NCI-H2029 (cell line): ENCODE measurements at regions not wholly inside any gene's neighbourhood (a gene's known extent, or its start where the extent isn't known, plus 50 kb on each side); places are given as distances from the start of the nearest gene placed in this dataset.
"Not testable (repeated sequence)": the region's sequence is repeated elsewhere in the genome, so short reads cannot be mapped to it uniquely, and the experiment has no call there.

Experiments
- DNase-seq: peaks from one replicate; lab custom pipeline; 2025; lab: John Stamatoyannopoulos, UW

DNA sequence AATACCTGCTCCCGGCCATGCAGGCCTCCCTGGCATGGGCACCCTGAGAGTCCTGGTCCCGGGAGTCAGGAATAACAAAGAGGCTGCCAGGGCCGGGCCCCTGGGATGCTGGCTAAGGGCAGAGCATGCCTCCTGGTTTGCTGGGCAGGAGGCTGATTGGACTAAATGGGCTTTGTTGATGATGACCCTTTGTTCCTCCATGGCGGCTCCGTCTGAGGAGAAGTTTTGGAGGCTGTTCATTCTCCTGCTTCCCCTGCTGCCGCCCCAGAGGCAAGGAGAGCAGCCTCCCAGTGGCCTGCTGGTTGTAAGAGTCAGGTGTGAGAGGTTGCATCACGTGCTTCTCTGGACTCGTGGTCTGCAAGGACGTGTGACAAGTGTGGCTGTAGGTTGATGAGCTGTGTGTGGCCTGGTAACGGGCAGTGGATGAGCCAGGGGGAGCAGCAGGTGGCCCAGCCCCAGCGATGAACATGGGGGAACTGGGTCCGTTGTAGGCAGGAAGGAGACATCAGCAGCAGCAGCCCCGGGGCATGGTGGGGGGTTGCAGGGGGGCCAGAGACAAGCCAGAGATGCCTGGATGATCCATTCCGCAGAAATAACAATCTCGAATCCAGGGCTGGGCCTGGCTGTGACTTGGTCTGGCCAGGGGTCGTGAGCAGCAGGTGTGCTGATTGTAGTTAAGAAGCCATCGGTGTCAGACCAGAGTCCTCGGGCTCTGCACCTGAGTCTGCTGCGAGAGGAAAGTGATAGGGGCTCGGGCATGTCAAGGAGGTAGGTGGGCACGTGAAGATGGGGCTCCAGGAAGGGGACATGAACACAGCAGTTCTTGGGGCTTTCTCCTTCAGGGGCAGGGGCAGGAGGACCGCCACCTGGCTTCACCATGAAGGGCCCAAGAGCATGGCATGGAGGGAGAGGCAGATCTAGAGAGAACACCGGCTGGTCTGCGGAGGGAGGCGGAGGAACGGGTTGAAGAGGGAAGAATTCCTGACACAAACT is 101.4 kb downstream of the TNFRSF13B start:
- no peak for DNase-seq

DNA sequence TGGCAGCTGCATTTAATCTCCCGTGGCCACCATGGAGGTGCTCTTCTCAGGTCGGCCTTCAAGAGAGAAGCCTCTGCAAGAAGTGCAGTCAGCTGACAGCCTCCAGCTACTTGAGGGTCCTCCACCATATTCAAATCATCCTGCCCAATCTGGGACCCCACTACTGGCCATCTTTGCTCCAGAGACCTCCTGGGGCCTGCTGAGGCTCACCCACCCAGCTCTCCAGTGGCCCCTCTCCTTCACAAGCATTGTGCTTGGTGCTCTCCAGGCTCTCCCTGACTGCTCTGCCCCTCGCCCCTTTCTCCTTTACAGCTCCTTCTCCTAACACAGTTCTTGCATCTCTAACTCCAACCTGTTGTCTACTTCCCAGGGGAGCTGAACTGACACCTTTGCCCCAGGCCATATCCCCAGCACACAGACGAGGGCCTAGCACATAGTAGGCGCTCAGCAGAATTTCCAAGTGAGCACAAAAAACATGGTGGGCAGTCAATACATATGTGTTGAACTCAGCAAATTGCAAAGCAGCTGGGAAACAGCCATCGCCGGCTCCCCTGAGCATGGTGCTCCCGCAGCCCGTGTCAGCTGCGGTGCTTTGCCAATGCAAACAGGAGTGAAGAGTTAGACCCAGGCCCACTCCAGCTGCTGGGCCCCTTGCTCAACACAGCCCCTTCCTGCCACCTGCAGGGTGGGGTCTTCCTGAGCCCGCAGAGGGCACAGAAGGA is 102.2 kb downstream of the TNFRSF13B start:
- not testable (repeated sequence) for DNase-seq

DNA sequence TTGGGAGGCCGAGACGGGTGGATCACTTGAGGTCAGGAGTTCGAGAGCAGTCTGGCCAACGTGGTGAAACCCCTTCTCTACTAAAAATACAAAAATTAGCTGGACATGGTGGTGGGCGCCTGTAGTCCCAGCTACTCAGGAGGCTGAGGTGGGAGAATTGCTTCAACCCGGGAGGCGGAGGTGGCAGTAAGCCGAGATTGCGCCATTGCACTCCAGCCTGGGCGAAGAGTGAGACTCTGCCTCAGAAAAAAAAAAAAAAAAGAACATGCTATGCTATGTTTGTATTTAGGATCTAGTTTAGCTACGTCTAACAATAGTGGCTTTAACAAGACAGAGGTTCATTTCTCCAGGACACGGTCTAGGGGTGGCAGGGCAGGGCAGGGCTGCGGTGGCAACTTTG is 103.3 kb downstream of the TNFRSF13B start:
- not testable (repeated sequence) for DNase-seq

DNA sequence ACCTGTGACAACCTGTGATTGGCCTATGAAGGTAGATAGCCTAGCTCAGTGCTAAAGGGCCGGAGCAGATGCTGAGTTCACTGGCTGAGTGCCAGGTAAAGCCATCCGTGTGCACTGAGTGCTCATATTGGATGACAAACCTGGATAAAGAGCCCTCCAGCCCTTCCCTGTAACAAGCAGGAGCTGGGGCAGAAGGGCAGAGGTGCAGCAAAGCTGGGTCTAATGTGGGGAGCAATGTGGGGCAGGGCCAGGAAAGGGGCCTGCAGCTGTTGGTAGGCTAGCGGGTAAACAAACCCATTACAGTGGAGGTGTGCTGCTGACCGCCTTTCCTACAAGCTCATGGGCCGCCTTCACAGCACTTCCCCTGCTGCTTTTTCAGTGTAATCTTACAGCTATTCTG is 104.4 kb downstream of the TNFRSF13B start:
- DNase-seq = peak; percentile 2

DNA sequence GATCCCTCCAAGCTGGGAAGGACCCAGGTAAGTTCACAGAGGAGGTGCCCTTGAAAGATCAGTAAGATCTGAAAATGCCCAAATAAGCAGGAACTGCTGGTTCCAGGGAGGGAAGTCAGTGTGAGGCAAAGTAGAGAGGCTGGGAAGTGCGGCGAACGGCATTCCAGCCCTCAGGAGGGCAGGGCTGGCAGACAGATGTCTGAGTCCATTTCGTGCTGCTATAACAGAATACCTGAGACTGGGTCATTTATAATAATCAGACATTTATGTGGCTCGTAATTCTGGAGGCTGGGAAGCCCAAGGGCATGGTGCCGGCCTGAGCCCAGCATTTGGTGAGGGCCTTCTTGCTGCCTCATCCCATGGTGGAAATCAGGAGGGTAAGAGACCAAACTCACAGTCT is 105.1 kb downstream of the TNFRSF13B start:
- DNase-seq = not testable (repeated sequence)

DNA sequence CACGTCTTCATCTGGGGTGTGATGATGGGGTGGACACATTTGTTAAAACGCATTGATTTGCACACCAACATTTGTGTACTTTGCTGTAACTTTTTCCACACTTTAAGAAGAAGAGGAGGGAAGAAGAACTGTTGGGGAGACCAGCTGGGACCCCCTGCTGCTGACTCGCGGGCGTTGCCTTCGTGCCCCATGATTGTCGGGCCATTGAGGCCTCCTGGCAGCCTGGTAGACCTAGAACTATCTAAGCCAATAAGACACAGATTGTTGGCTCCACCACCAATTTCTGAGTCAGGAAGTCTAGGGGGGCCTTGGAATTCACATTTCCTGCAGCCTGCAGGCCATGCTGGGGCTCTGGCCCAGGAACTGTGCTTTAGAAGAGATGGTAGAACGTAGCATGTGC is 105.5 kb downstream of the TNFRSF13B start:
- DNase-seq = no peak

DNA sequence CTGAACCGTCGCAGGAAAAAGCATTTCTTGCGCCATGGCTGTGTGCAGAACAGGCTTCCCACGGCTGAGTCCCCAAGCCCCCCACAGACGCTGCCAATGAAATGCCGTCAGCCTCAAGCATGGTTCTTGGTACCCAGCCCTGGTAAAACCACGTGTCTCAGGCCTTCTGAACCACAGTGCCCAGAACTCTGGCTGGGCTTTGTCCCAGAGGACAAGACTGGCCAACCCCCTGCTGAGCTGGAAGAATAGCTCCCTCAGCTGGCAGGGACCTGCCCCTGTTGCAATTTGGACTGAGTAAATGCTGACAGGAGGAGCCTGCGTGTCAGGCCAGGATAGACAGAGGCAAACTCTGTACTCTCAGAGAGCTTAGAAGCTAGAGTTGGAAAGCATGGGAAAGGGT is 106.2 kb downstream of the TNFRSF13B start:
- DNase-seq = not testable (repeated sequence)

DNA sequence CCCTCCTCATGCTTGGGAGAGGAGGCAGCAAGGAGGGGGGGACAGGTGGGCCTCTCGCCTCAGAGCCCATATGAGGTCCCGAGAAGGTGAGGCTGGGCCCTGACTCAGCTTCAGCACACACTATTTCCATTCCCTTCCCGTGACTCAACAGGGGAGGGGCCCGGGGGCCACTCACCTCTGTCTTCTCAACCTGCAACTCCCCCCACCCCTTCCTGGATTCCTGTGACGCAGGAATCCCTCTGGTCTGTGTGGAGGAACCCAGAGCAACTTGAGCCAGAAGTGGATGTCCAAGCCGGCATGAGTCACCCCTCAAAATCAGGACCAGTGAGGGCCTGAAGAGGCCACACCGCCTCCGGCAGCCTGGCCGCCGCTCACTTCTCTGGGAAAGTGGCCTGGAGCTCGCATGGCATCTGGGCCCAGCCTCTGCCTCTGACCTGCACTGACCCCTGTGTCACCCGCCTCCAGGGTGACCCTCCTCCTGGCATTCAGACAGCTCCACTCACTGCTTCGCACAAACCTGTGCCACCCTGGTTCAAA is 106.8 kb downstream of the TNFRSF13B start:
- DNase-seq = not testable (repeated sequence)

DNA sequence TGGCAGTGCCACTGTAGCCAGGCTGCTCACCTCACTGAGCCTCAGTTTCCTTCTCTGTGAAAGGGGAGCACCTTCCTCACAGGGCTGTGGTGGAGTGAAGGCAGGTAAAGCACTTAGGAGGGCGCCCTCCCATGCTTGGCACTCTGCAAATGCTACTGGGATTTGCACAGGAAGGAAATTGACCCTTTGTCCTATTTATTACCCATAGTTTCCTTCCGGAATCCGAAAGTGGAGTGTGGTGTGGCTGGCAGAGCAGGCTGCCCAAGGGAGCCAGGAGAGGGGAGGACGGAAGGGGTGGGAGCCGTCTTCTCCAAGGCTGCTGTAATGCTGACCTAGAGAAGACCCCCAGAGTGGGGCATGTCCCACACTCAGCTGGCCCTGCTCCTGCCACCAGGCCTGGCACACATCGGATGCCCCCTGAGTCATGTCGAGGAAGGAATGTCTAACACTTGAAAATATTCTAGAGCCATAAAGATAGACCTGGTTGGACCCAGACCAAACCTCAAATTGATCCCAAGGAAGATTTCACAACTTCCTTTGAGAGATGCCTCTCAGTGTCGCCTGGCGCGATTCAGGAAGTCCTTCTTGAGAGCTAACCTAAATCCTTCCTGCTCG is 107.3 kb downstream of the TNFRSF13B start:
- not testable (repeated sequence) for DNase-seq

DNA sequence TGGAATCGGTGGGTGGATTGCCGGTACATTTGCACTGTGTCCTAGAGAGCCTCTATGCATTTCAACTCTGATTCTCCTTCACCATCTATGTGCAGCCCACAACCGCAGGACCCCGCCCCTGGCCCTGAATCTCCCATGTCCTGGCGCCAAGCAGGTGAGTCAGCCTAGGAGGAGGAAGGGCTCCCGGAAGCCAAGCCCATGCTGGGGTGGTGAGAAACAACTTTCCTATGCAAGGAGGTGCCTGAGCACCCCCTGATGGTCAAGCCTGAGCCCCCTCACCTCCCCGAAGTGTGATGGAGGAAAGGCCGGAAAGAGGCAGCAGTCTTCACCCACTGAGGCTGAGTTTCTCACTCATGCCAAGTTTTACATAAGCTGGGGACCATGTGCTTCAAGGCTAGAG is 110.8 kb downstream of the TNFRSF13B start:
- DNase-seq = not testable (repeated sequence)

DNA sequence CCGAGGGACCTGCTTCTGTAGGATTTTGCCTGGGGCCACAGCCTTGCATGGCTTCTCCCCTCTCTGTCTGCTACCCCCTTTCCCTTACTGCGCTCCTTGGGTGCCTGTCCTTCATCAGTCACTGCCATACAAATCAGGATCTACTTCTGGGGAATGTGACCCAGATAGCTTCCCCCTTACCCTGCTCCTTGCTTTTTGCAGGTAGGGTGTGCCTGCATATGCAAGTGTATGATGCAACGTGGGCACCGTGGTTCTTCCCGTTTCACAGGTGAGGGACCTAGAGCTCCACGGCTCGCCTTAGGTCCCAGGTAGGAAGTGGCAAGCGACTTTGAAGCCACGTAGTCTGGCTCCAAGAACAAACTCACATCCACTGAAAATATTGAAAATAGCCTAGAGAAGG is 111.5 kb downstream of the TNFRSF13B start:
- DNase-seq = not testable (repeated sequence)

DNA sequence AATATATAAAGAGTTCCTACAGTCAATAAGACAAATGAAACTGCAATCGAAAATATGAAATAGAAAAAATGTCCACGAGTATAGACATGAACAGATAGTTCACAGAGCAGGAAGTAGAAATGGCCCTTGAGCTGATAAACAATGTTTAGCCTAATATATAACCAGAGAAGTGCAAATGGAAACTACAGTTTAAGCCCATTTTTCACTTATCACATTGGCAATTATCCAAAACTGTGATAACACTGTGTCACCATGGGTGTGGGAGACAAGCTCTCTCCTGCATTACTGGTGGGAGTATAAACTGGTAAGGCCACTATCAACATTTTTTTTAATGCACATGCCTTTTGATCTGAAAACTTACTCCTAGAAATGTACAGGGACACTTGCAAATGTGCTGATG is 112.4 kb downstream of the TNFRSF13B start:
- DNase-seq = not testable (repeated sequence)

DNA sequence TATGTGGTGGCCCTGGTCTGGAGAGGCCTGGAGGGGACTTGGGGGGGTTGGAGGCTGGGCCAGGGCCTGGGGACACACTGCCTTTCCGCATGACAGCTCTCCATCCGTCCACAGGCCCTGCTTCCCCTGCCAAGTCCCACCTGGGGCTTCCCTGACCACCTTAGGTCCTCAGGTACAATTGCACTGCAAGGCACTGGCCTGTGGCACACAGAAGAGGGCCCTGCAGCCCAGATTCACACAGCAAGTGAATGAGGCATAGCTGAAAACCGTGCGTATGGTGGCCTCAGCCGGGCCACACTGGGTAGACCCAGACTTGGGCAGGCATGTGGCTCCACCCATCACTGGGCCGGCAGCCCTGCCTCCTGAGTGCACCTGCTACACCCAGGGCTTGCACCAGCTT is 114.2 kb downstream of the TNFRSF13B start:
- not testable (repeated sequence) for DNase-seq

DNA sequence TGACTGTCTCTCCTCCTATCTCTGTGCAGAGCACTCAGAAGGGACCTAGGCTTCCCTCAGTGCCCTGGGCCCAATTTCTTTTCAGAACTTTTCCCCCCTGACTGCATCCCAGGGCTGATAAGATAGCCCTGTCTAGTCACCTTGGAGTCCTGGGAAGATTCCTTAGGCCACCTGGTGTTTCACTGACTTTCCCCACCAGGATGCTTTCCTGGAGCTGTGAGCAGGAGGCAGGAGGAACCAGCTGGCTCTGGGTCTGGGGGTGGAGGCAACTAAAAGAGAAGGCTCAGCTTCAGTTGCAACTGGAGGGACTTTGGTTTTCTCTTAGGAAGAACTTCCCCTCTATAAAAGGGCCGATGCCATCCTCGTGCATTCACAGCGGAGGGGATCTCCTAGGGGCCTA is 115.1 kb downstream of the TNFRSF13B start:
- not testable (repeated sequence) for DNase-seq

DNA sequence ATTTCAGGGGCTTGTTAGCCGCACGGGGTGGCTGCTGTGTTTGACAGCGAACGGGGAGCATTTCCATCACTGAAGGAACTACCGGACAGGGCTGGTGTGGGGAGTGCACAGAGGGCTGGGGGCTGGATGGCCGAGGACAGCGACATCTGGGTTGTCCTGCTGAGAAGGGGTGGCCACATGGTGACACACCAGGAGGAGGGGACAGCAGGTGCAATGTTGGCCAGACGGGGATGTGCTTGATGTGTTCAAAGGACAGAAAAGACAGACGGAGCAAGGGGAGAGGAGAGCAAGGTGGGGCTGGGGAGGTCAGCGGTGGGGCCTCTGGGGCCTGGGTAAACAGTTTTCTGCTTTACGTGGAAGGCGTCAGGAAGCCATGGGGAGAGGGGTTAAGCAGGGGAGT is 115.7 kb downstream of the TNFRSF13B start:
- not testable (repeated sequence) for DNase-seq

DNA sequence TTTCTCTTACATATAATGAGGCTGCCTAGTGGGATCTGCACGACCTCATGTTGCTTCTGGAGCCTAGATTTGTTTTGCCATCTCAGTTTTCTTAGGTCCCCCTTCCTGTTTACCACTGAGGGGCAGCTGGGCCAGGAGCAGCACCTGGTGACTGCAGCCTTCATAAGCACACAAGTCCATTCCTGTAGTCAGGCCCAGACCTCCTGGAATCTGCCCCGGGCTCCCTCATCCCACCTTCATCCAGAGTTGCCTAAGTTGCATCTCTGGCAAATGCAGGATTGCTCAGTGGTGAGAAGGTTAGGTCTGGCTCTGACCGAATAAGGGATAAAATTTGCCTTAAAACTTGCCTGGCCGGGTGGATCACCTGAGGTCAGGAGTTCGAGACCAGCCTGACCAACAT is 117.3 kb downstream of the TNFRSF13B start:
- not testable (repeated sequence) for DNase-seq

DNA sequence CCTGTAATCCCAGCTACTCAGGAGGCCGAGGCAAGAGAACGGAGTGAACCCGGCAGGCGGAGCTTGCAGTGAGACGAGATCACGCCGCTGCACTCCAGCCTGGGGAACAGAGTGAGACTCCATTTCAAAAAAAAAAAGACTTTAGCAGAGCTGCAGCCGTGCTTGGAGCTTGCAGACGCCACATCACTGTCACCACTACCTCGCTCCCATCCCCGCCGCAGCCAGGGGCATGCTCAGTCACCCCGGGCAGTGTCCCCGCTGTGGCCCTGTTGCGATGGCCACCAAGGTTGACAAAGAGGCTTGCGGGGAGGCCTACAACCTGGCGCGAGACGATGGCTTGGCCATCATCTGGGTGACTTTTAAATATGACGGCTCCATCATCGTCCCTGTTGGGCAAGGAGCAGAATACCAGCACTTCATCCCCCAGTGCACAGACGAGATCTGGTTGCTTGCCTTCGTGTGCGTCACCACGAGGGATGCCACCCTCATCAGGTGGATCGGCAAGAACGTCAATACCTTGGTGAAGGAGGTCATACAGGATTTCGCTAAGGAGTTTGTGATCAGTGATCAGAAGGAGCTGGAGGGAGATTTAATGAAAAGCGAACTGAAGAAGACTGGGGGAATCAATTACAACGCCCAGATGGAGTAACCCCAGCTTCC is 118.1 kb downstream of the TNFRSF13B start:
- no peak for DNase-seq

DNA sequence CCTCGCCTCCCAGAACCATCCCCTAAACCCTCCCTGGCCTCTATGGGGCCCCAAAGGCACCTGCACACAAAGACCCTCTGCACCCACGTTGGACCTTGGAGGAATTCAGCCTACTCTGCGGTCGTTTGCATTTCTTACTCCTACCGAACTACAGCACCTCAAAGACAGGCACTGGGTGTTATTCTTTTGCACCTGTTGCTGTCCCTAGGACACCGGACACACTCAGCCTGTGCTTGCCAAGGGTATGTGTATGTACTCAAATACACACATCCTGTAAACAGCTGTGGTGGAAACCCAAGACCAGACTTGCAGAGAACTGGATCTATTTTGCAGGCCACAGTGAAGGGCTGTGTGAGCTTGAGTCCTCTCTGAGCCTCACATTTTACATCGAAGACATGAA is 122.1 kb downstream of the TNFRSF13B start:
- not testable (repeated sequence) for DNase-seq

DNA sequence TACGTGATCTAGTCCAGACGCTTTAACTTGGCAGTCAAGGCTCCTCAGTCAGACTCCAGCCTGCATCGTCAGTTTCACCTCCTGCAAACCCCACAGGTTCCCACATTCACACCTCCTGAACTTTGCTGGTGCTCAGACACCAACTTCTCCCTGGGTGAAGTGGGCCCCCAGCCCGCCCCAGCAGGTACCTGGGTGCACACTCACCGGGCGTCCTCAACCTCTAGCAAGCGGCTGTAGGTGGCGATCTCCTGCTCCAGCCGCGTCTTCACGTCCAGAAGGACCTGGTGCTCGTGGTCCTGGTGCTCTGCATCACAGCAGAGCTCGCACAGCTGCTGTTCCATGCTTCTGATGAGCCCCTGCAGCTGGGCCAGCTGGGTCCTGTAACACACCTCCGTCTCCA is 122.9 kb downstream of the TNFRSF13B start:
- DNase-seq = not testable (repeated sequence)

DNA sequence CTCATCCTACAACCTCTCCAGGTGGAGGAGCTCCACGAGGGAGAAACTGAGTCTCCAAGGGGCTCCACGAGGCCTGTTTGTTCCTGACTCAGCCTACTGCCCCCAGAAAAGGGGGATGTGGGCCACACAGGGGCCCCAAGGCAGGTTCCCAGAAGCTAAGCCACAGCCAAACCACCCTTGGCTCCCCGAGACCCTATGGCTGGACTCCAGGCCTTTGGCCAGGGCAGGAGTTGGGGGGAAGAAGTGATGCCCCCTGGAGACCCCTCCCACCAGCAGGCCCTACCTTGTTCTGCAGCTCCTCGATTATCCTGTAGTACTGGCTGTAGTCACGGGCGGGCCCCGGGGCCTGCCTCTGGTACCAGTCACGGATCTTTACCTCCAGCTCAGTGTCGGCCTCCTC is 126.8 kb downstream of the TNFRSF13B start:
- not testable (repeated sequence) for DNase-seq

DNA sequence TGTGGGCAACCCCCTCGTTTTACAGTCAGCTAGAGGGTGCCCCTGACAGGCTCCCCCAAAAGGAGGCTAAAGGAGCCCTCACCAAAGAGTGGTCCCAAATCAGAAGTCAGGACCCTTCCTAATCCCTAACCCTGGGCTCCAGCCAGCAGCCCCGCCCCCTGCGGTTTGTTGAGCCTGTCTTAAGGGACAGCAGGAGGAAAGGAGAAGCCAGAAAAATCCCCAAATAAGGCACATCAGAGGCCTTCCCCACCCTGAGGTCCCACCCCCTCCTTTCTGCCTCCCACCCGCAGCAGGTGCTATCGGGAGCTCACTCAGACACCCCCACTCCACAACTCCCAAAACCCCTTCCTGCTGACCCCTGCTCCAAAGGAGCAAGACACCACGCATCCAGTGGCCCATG is 127.2 kb downstream of the TNFRSF13B start:
- not testable (repeated sequence) for DNase-seq

DNA sequence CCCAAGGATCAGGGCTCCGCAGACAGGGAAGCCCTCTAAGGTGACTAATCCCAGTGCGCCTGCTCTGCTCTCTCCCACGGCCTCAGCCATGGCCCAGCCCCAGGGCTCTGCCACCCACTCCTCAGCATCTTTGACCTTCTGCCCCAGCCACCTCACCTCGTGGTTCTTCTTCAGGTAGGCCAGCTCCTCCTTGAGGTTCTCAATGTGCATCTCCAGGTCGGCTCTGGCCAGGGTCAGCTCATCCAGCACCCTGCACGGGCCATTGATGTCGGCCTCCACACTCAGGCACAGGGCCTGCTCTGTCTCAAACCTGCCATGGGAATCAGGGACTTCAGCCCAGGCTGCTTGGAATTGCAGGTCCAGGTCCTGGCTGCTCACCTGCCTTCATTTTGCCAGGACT is 128.4 kb downstream of the TNFRSF13B start:
- DNase-seq = not testable (repeated sequence)
